ENCODE measurements at regions not wholly inside any gene's neighbourhood (a gene's known extent, or its start where the extent isn't known, plus 50 kb on each side); places are given as distances from the start of the nearest gene placed in this dataset.

- no peak overlapping the region for H3K4me3 ChIP-seq (ENCODE audit: low read depth, low read length)
- no peak for DNase-seq (ENCODE audit: low read depth, low spot score)
- POLR2A ChIA-PET: interaction anchor here (0.9 kb wide), 1 partner anchor 15 kb away, joined by 3 read pairs; no protein-coding TSS in a partner anchor
- TF ChIP-seq CTCF (IDR thresholded peaks at IDR 0.05; ENCODE audit: insufficient read depth, low read length, missing control alignments): no peak
- CTCF ChIA-PET: interaction anchor here (1.2 to 2.7 kb wide), 3 partner anchors 8 to 88 kb away, joined by 3 to 26 read pairs (median 3); no protein-coding TSS in a partner anchor
Measured at GRCh38 chr11:87440076-87440770, 402.5 kb downstream of the TMEM135 start.

- DNase-seq (ENCODE audit: low read depth, low spot score): no peak
- no peak overlapping the region for H3K4me3 ChIP-seq (ENCODE audit: low read depth, low read length)
- ChIA-PET POLR2A (interaction anchor here (1.2 kb wide), 1 partner anchor 10 kb away, joined by 3 read pairs; no protein-coding TSS in a partner anchor), CTCF (interaction anchor here (2.7 to 7.7 kb wide), 2 partner anchors 17 to 18 kb away, joined by 26 to 76 read pairs; no protein-coding TSS in a partner anchor)
- TF ChIP-seq CTCF (IDR thresholded peaks at IDR 0.05; ENCODE audit: insufficient read depth, low read length, missing control alignments): no peak
Measured at GRCh38 chr11:87438416-87438815, 400.7 kb downstream of the TMEM135 start.

- TF ChIP-seq CTCF (IDR thresholded peaks at IDR 0.05; ENCODE audit: insufficient read depth, low read length, missing control alignments): no peak
- H3K4me3 ChIP-seq (ENCODE audit: low read depth, low read length): no peak overlapping the region
- no peak for DNase-seq (ENCODE audit: low read depth, low spot score)
- ChIA-PET CTCF (interaction anchor here (7.7 kb wide), 1 partner anchor 17 kb away, joined by 76 read pairs; no protein-coding TSS in a partner anchor), POLR2A (interaction anchor here (1.2 kb wide), 1 partner anchor 10 kb away, joined by 3 read pairs; no protein-coding TSS in a partner anchor)
Measured at GRCh38 chr11:87437844-87438223, 400.1 kb downstream of the TMEM135 start.

GRCh38 chr11:87437133-87437843 is 399.6 kb downstream of the TMEM135 start:
- no peak overlapping the region for H3K4me3 ChIP-seq (ENCODE audit: low read depth, low read length)
- TF ChIP-seq CTCF (IDR thresholded peaks at IDR 0.05; ENCODE audit: insufficient read depth, low read length, missing control alignments): no peak
- CTCF ChIA-PET: interaction anchor here (7.7 kb wide), 1 partner anchor 16 kb away, joined by 76 read pairs; no protein-coding TSS in a partner anchor
- POLR2A ChIA-PET: interaction anchor here (1.2 kb wide), 1 partner anchor 9 kb away, joined by 3 read pairs; no protein-coding TSS in a partner anchor
- no peak for DNase-seq (ENCODE audit: low read depth, low spot score)

GRCh38 chr11:87432022-87432421 is 394.3 kb downstream of the TMEM135 start:
- H3K4me3 ChIP-seq (ENCODE audit: low read depth, low read length): no peak overlapping the region
- ChIA-PET POLR2A (no interaction called here), CTCF (interaction anchor here (0.7 to 7.7 kb wide), 6 partner anchors 11 to 79 kb away, joined by 3 to 76 read pairs (median 3); no protein-coding TSS in a partner anchor)
- no peak for TF ChIP-seq CTCF (IDR thresholded peaks at IDR 0.05; ENCODE audit: insufficient read depth, low read length, missing control alignments)
- DNase-seq (ENCODE audit: low read depth, low spot score): no peak

GRCh38 chr11:87431392-87431791 is 393.7 kb downstream of the TMEM135 start:
- CTCF ChIA-PET: interaction anchor here (0.7 to 7.7 kb wide), 5 partner anchors 11 to 78 kb away, joined by 3 to 76 read pairs (median 3); no protein-coding TSS in a partner anchor
- no peak for DNase-seq (ENCODE audit: low read depth, low spot score)
- POLR2A ChIA-PET: no interaction called here
- no peak overlapping the region for H3K4me3 ChIP-seq (ENCODE audit: low read depth, low read length)
- no peak for TF ChIP-seq CTCF (IDR thresholded peaks at IDR 0.05; ENCODE audit: insufficient read depth, low read length, missing control alignments)

Data from AG04449 (cell line).